Small intestine (tissue), 7 donors: ENCODE measurements at regions not wholly inside any gene's neighbourhood (a gene's known extent, or its start where the extent isn't known, plus 50 kb on each side); places are given as distances from the start of the nearest gene placed in this dataset.

Experiments
- DNase-seq, 2 donors: peaks; one replicate each; pipeline versions ENCODE4 v3.0.0 to v3.0.0-alpha.2; 2013
- FAIRE-seq: peaks from 2 replicates; lab custom pipeline; 2012; peaks lifted over from hg19 to GRCh38; lab: Jason Lieb, UNC
- H3K27ac ChIP-seq, 3 donors: one replicate each; pipeline ENCODE4 v1.5.1; 2013; ENCODE audit warnings: low read length in 2 of 3, mild to moderate bottlenecking in 2 of 3, control low read depth in 1 of 3, inconsistent platforms in 1 of 3, low read depth in 1 of 3, moderate library complexity in 1 of 3
- H3K27me3 ChIP-seq, 3 donors: one replicate each; pipeline ENCODE4 v1.6.1; 2013; ENCODE audit warnings: low read length in 3 of 3, inconsistent platforms in 1 of 3; ENCODE audit not compliant: control insufficient read depth in 3 of 3, insufficient read depth in 3 of 3
- H3K36me3 ChIP-seq, 3 donors: one replicate each; pipeline ENCODE4 v1.6.1; 2013; ENCODE audit warnings: low read length in 3 of 3, inconsistent platforms in 1 of 3, low read depth in 1 of 3, mild to moderate bottlenecking in 1 of 3, moderate library complexity in 1 of 3; ENCODE audit not compliant: control insufficient read depth in 3 of 3, insufficient read depth in 2 of 3
- H3K4me1 ChIP-seq, 3 donors: one replicate each; pipeline ENCODE4 v1.6.1; 2013; ENCODE audit warnings: low read length in 2 of 3, inconsistent platforms in 1 of 3, low read depth in 1 of 3, mild to moderate bottlenecking in 1 of 3, moderate library complexity in 1 of 3; ENCODE audit not compliant: control insufficient read depth in 3 of 3, insufficient read depth in 2 of 3
- H3K4me3 ChIP-seq, 3 donors: one replicate each; pipeline ENCODE4 v1.5.1; 2013; ENCODE audit warnings: low read length in 3 of 3, control low read depth in 1 of 3, inconsistent platforms in 1 of 3, low read depth in 1 of 3, mild to moderate bottlenecking in 1 of 3, moderate library complexity in 1 of 3
- H3K9me3 ChIP-seq, 2 donors: one replicate each; pipeline ENCODE4 v1.6.1; 2013; ENCODE audit warnings: low read depth in 1 of 2, low read length in 1 of 2; ENCODE audit not compliant: control insufficient read depth in 2 of 2, insufficient read depth in 1 of 2
- WGBS, 3 donors: extraction: QIAGEN DNeasy Blood & Tissue Kit; methylation state at CpG; one replicate each; pipeline ENCODE4 v1.1.7; 2013; 5-methylcytosine and 5-hydroxymethylcytosine counted together
- donor health status: healthy with polysubstance abuse.
- donor health status: control.
- donor health status: control.
- donor health status: Bipolar disorder and iron deficiency.
- donor health status: healthy.

- DNase-seq (no peak), FAIRE-seq (no peak)
- H3K9me3 ChIP-seq, result peaks cover 0 to 2% of the 10 kb centered on the region in 2 donors
- H3K4me1 ChIP-seq, result no peaks in the 10 kb centered on the region
- no peak overlapping the region for H3K4me3 ChIP-seq
- no peaks in the 10 kb centered on the region for H3K36me3 ChIP-seq
- no peak overlapping the region for H3K27ac ChIP-seq
- H3K27me3 ChIP-seq, result no peaks in the 10 kb centered on the region
Measured at GRCh38 chr5:123690821-123691220, 178.8 kb downstream of the CSNK1G3 start.

- peaks cover 0 to 11% of the 10 kb centered on the region in 2 donors for H3K9me3 ChIP-seq
- no peaks in the 10 kb centered on the region for H3K36me3 ChIP-seq
- H3K4me1 ChIP-seq, result no peaks in the 10 kb centered on the region
- H3K27ac ChIP-seq, result no peak overlapping the region
- no peak overlapping the region for H3K4me3 ChIP-seq
- DNase-seq, result no peak
- no peak for FAIRE-seq
- no peaks in the 10 kb centered on the region for H3K27me3 ChIP-seq
Measured at GRCh38 chr5:123681061-123681460, 169.1 kb downstream of the CSNK1G3 start.

- 64 to 82% (median 81%) methylated on average over 2 of the region's 2 CpGs for WGBS, 3 donors
- Histone ChIP-seq H3K27ac (no peak overlapping the region), H3K4me1 (peaks cover 0 to 4% (median 0%) of the 10 kb centered on the region in 3 donors), H3K27me3 (no peaks in the 10 kb centered on the region), H3K36me3 (no peaks in the 10 kb centered on the region), H3K4me3 (no peak overlapping the region), H3K9me3 (no peaks in the 10 kb centered on the region)
- DNase-seq (peak in 1 of 2 donors; percentile 21), FAIRE-seq (no peak)
Measured at GRCh38 chr5:123673107-123673506, 161.1 kb downstream of the CSNK1G3 start.

GRCh38 chr5:123671711-123672456 lies 159.9 kb downstream of the CSNK1G3 start:
- H3K9me3 ChIP-seq, result no peaks in the 10 kb centered on the region
- no peaks in the 10 kb centered on the region for H3K36me3 ChIP-seq
- FAIRE-seq (no peak), DNase-seq (peak in 1 of 2 donors; percentile 24)
- H3K4me1 ChIP-seq, result peaks cover 0 to 4% (median 0%) of the 10 kb centered on the region in 3 donors
- no peak overlapping the region for H3K27ac ChIP-seq
- no peak overlapping the region for H3K4me3 ChIP-seq
- no peaks in the 10 kb centered on the region for H3K27me3 ChIP-seq
- 80 to 93% (median 85%) methylated on average over 5 of the region's 5 CpGs for WGBS, 3 donors

GRCh38 chr5:123671042-123671441 lies 159.1 kb downstream of the CSNK1G3 start:
- FAIRE-seq, result no peak
- peak; percentile 40 to 69 for DNase-seq
- 7 to 10% (median 8%) methylated on average over 4 of the region's 4 CpGs for WGBS, 3 donors
- peaks cover 0 to 4% (median 0%) of the 10 kb centered on the region in 3 donors for H3K4me1 ChIP-seq
- H3K36me3 ChIP-seq, result no peaks in the 10 kb centered on the region
- H3K27me3 ChIP-seq, result no peaks in the 10 kb centered on the region
- H3K4me3 ChIP-seq, result no peak overlapping the region
- no peak overlapping the region for H3K27ac ChIP-seq
- peaks cover 0 to 4% of the 10 kb centered on the region in 2 donors for H3K9me3 ChIP-seq
